PC-9 (cell line): ENCODE measurements at regions not wholly inside any gene's neighbourhood (a gene's known extent, or its start where the extent isn't known, plus 50 kb on each side); places are given as distances from the start of the nearest gene placed in this dataset.
"Not testable (repeated sequence)": the region's sequence is repeated elsewhere in the genome, so short reads cannot be mapped to it uniquely, and the experiment has no call there.

ENCODE experiments used
- BruUV-seq: library from RNA; stranded (reverse); fragments of 400-500 nt; replicated peaks from 2 replicates; lab custom pipeline; 2021; lab: Mats Ljungman, UMichigan
- CTCF ChIA-PET: fragments of 300-600 bp; sonication (Branson Sonifier 250); formaldehyde crosslinking; loops from one replicate; lab custom pipeline; 2022; ENCODE audit warnings: antibody characterized with exemption; lab: Charles Lee
- POLR2A ChIA-PET: fragments of 300-600 bp; sonication (Branson Sonifier 250); formaldehyde crosslinking; loops from one replicate; lab custom pipeline; 2022; ENCODE audit warnings: antibody characterized with exemption; ENCODE audit not compliant: unreplicated experiment; lab: Charles Lee
- DNase-seq, 2 experiments: peaks; one replicate each; pipeline versions ENCODE4 v3.0.0 to v3.0.0-alpha.2; 2015 to 2022; ENCODE audit warnings: mixed read lengths in 1 of 2
- H2AFZ ChIP-seq: fragments of 200-600 bp; sonication (generic); 2 replicates; pipeline ENCODE4 v1.8.1; 2017; ENCODE audit warnings: antibody characterized with exemption
- H3F3A ChIP-seq: fragments of 200-600 bp; sonication (generic); 2 replicates; pipeline ENCODE4 v1.8.1; 2017; ENCODE audit warnings: antibody characterized with exemption, mild to moderate bottlenecking, low read depth; ENCODE audit not compliant: insufficient read depth
- H3K27ac ChIP-seq: fragments of 200-600 bp; sonication (generic); 2 replicates; pipeline ENCODE4 v1.6.1; 2016; ENCODE audit warnings: mixed run types
- H3K27me3 ChIP-seq: fragments of 200-600 bp; sonication (generic); 2 replicates; pipeline ENCODE4 v1.6.1; 2016; ENCODE audit warnings: low read depth, mixed run types; ENCODE audit not compliant: insufficient read depth
- H3K36me3 ChIP-seq: fragments of 200-600 bp; sonication (generic); 2 replicates; pipeline ENCODE4 v1.6.1; 2016; ENCODE audit warnings: low read depth, mixed run types
- H3K4me1 ChIP-seq: fragments of 200-600 bp; sonication (generic); replicated peaks from 2 replicates; pipeline ENCODE4 v1.6.1; 2016; ENCODE audit warnings: mixed run types; ENCODE audit not compliant: insufficient read depth
- H3K4me2 ChIP-seq: fragments of 200-600 bp; sonication (generic); 2 replicates; pipeline ENCODE4 v1.6.1; 2017; ENCODE audit warnings: mixed run types
- H3K4me3 ChIP-seq: fragments of 200-600 bp; sonication (generic); 2 replicates; pipeline ENCODE4 v1.6.1; 2016; ENCODE audit warnings: mixed run types
- H3K79me2 ChIP-seq: fragments of 200-600 bp; sonication (generic); 2 replicates; pipeline ENCODE4 v1.6.1; 2017; ENCODE audit warnings: low read depth, mixed run types
- H3K9me2 ChIP-seq: fragments of 200-600 bp; sonication (generic); 2 replicates; pipeline ENCODE4 v1.8.1; 2017; ENCODE audit warnings: mild to moderate bottlenecking; ENCODE audit not compliant: insufficient read depth
- H3K9me3 ChIP-seq: fragments of 200-600 bp; sonication (generic); 2 replicates; pipeline ENCODE4 v1.8.1; 2016; ENCODE audit warnings: low read depth; ENCODE audit not compliant: insufficient read depth
- H4K20me1 ChIP-seq: fragments of 200-600 bp; sonication (generic); 2 replicates; pipeline ENCODE4 v1.8.1; 2017; ENCODE audit not compliant: insufficient read depth
- CTCF ChIP-seq: fragments of 200-600 bp; sonication (generic); conservative IDR thresholded peaks from 2 replicates; pipeline ENCODE4 v1.6.1; 2017; ENCODE audit warnings: mixed run types, antibody characterized with exemption, mild to moderate bottlenecking, moderate library complexity
- EZH2 ChIP-seq: fragments of 200-600 bp; sonication (generic); IDR thresholded peaks from 2 replicates; pipeline ENCODE4 v1.8.0; 2017; ENCODE audit warnings: antibody characterized with exemption, low read depth
- intact Hi-C: fragments of 100-400 bp; cut with micrococcal nuclease; formaldehyde crosslinking; loops from one replicate; pipeline ENCODE4 v1.10.0; 2022; ENCODE audit not compliant: unreplicated experiment

- DNase-seq = no peak
- no peaks in the 10 kb centered on the region for H3K36me3 ChIP-seq
- H3K79me2 ChIP-seq = no peaks in the 10 kb centered on the region
- intact Hi-C loops = no loop called here
- no peaks in the 10 kb centered on the region for H4K20me1 ChIP-seq
- H3K4me1 ChIP-seq = no peaks in the 10 kb centered on the region
- no peaks in the 10 kb centered on the region for H3F3A ChIP-seq
- H3K9me3 ChIP-seq = no peaks in the 10 kb centered on the region
- no peak overlapping the region for H2AFZ ChIP-seq
- H3K4me3 ChIP-seq = no peak overlapping the region
- TF ChIP-seq CTCF (no peak), EZH2 (no peak)
- BruUV-seq = no TSS peak
- H3K9me2 ChIP-seq = 0 out of 2 replicates have a peak, but pooled peaks cover 4% of the 10 kb centered on the region
- H3K27ac ChIP-seq = no peak overlapping the region
- no peaks in the 10 kb centered on the region for H3K27me3 ChIP-seq
- ChIA-PET CTCF (no interaction called here), POLR2A (no interaction called here)
- H3K4me2 ChIP-seq = no peak overlapping the region
Observed at GRCh38 chr10:62693306-62693705, 111.2 kb upstream of the ADO start.

DNA sequence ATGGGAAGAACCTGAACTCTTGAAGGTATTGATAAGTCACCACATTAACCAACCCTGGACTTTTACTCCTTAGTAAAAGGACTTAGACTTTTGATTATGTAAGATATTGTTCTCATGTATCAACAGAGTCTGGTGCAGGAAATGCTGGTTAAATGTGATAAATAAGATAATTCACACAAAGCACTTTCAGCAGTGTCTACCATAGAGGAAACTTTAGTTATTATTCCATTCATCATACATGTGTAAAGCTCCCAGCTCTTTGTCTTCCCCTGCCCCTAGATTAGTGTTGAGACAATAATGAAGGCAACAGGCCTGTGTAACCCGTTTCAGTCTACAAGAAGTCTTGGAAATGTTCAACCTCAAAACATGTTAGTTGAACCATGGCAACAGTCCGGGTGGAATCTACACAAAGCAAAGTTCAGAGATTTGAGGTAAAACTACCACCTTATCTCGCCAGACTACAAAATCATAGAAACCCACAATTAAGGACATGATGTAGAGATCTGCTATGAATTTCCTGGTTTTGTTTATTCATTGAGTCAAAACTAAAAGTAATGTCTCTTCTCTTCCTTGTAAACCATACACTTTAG is 109.9 kb upstream of the ADO start:
- BruUV-seq = no TSS peak
- Histone ChIP-seq H3K4me2 (no peak overlapping the region), H3K27ac (no peak overlapping the region), H4K20me1 (no peaks in the 10 kb centered on the region), H3K9me2 (0 out of 2 replicates have a peak, but pooled peaks cover 4% of the 10 kb centered on the region), H2AFZ (no peak overlapping the region), H3K4me1 (no peaks in the 10 kb centered on the region), H3F3A (no peaks in the 10 kb centered on the region), H3K4me3 (no peak overlapping the region), H3K79me2 (no peaks in the 10 kb centered on the region), H3K36me3 (no peaks in the 10 kb centered on the region), H3K27me3 (no peaks in the 10 kb centered on the region), H3K9me3 (peaks cover 8% of the 10 kb centered on the region)
- intact Hi-C loops = no loop called here
- ChIA-PET POLR2A (no interaction called here), CTCF (no interaction called here)
- DNase-seq = no peak
- TF ChIP-seq EZH2 = no peak
- no peak for TF ChIP-seq CTCF

DNA sequence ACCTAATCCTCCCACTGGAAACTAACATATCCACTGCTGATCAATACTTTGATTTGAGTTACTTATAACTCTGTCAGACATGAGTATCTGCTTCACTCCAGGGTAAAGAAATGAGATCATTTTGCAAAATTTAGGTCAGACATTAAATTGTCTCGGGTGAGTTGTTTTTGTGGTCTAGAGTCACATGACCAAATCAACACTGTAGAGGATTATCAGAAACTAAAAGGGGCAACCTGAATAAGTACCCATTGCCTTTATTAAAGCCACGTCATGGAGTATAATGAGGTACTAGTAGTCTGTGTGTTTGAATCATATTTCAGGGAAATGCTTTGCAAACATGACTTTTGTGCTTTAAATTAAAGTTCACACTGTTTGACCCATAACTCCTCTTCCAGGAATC is 107.7 kb upstream of the ADO start:
- Histone ChIP-seq H3K9me2 (0 out of 2 replicates have a peak, but pooled peaks cover 4% of the 10 kb centered on the region), H4K20me1 (no peaks in the 10 kb centered on the region), H3K4me1 (no peaks in the 10 kb centered on the region), H3K9me3 (peaks cover 8% of the 10 kb centered on the region), H3K36me3 (no peaks in the 10 kb centered on the region), H3K27ac (no peak overlapping the region), H3K4me2 (no peak overlapping the region), H3K27me3 (peaks cover 2% of the 10 kb centered on the region; the same call in 1 of the 2 replicates), H3K79me2 (no peaks in the 10 kb centered on the region), H3F3A (no peaks in the 10 kb centered on the region), H2AFZ (no peak overlapping the region), H3K4me3 (no peak overlapping the region)
- no TSS peak for BruUV-seq
- ChIA-PET CTCF (no interaction called here), POLR2A (no interaction called here)
- intact Hi-C loops = no loop called here
- no peak for DNase-seq
- no peak for TF ChIP-seq EZH2

DNA sequence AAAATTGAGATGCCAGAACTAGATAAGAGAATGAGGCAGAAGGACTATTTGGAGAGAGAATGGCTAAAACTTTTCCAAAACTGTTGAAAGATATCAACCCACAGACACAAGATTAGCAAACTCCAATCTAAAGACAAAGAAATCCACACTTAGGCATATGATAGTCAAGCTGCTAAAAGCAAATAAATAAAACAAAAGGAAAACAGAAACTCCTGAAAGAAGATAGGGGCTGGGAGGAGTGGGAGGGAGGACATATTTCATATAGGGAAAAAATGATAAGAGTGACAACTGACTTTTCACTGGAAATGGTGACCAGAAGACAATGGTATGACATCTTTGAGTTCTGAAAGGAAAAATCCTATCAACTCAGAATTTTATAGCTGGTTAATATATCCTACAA is 105.4 kb upstream of the ADO start:
- POLR2A ChIA-PET = no interaction called here
- Histone ChIP-seq H3K9me3 (peaks cover 8% of the 10 kb centered on the region), H3K36me3 (no peaks in the 10 kb centered on the region), H3K9me2 (0 out of 2 replicates have a peak, but pooled peaks cover 4% of the 10 kb centered on the region), H3K27me3 (peaks cover 9% of the 10 kb centered on the region; the same call in 1 of the 2 replicates), H3K27ac (no peak overlapping the region), H2AFZ (no peak overlapping the region), H4K20me1 (no peaks in the 10 kb centered on the region), H3K4me2 (no peak overlapping the region), H3K4me1 (no peaks in the 10 kb centered on the region), H3F3A (no peaks in the 10 kb centered on the region), H3K79me2 (no peaks in the 10 kb centered on the region), H3K4me3 (no peak overlapping the region)
- TF ChIP-seq CTCF = no peak
- TF ChIP-seq EZH2 = no peak
- no TSS peak for BruUV-seq
- DNase-seq = no peak
- intact Hi-C loops = no loop called here
- CTCF ChIA-PET = no interaction called here

- H3K79me2 ChIP-seq, intact Hi-C loops, H3K27me3 ChIP-seq, H3F3A ChIP-seq, H3K4me2 ChIP-seq, H3K9me2 ChIP-seq, H3K27ac ChIP-seq, DNase-seq, H3K36me3 ChIP-seq, H4K20me1 ChIP-seq, H3K4me3 ChIP-seq, BruUV-seq, H2AFZ ChIP-seq, POLR2A ChIA-PET, CTCF ChIA-PET, H3K4me1 ChIP-seq, H3K9me3 ChIP-seq: not testable (repeated sequence)
Observed at GRCh38 chr10:62704121-62704520, 100.4 kb upstream of the ADO start.
